Sigmoid colon (tissue), 4 donors: ENCODE measurements at regions not wholly inside any gene's neighbourhood (a gene's known extent, or its start where the extent isn't known, plus 50 kb on each side); places are given as distances from the start of the nearest gene placed in this dataset.

Source experiments
- EP300 ChIP-seq, 4 donors: sonication (generic); formaldehyde crosslinking; IDR thresholded peaks; one replicate each; pipeline ENCODE4 v1.6.1; 2017; ENCODE audit warnings: antibody characterized with exemption in 4 of 4
- POLR2A ChIP-seq, 2 donors: fragments of 450-650 bp; IDR thresholded peaks; one replicate each; pipeline ENCODE4 v1.6.1; 2016; ENCODE audit warnings: antibody characterized with exemption in 2 of 2, mild to moderate bottlenecking in 2 of 2, moderate library complexity in 2 of 2
- POLR2AphosphoS5 ChIP-seq, 4 donors: sonication (generic); formaldehyde crosslinking; IDR thresholded peaks; one replicate each; pipeline ENCODE4 v1.6.1; 2017; ENCODE audit warnings: antibody characterized with exemption in 4 of 4
- TF ChIP-seq, protein P1 (sequence below), 4 experiments: fragments of 450-650 bp in 3 of 4; fragments of 200-600 bp in 1 of 4; IDR thresholded peaks; one replicate each; pipeline ENCODE4 v1.5.1; 2016 to 2019; ENCODE audit warnings: antibody characterized with exemption in 4 of 4, mild to moderate bottlenecking in 3 of 4, moderate library complexity in 2 of 4

DNA sequence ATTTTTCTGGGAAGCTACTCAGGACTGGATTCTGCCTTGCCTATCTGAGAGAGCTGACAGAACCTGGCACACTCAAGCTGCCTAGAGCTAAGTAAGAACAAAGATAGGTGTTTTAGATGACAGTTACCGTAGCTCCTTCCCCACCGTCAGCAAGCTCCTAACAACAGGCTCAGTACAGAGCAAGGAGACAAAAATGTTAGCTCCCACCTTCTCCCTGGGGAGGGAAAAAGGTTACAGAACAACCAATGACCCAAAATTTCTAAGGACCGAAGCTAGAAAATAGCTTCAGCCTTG, 1058.2 kb upstream of the PCDH20 start:
- no peak for TF ChIP-seq POLR2A (IDR thresholded peaks at IDR 0.05)
- TF ChIP-seq, protein P1, sequence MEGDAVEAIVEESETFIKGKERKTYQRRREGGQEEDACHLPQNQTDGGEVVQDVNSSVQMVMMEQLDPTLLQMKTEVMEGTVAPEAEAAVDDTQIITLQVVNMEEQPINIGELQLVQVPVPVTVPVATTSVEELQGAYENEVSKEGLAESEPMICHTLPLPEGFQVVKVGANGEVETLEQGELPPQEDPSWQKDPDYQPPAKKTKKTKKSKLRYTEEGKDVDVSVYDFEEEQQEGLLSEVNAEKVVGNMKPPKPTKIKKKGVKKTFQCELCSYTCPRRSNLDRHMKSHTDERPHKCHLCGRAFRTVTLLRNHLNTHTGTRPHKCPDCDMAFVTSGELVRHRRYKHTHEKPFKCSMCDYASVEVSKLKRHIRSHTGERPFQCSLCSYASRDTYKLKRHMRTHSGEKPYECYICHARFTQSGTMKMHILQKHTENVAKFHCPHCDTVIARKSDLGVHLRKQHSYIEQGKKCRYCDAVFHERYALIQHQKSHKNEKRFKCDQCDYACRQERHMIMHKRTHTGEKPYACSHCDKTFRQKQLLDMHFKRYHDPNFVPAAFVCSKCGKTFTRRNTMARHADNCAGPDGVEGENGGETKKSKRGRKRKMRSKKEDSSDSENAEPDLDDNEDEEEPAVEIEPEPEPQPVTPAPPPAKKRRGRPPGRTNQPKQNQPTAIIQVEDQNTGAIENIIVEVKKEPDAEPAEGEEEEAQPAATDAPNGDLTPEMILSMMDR (IDR thresholded peaks at IDR 0.05): no peak
- no peak for TF ChIP-seq POLR2AphosphoS5 (IDR thresholded peaks at IDR 0.05)
- no peak for TF ChIP-seq EP300 (IDR thresholded peaks at IDR 0.05)
